DND-41 (cell line): ENCODE measurements at regions not wholly inside any gene's neighbourhood (a gene's known extent, or its start where the extent isn't known, plus 50 kb on each side); places are given as distances from the start of the nearest gene placed in this dataset.

Source experiments
- CTCF ChIP-seq: IDR thresholded peaks from 2 replicates; pipeline ENCODE4 v1.5.1; 2012; ENCODE audit warnings: borderline replicate concordance, low read length, moderate library complexity, mild to moderate bottlenecking; ENCODE audit not compliant: poor library complexity, severe bottlenecking; ENCODE audit errors: extremely low read depth
- EZH2 ChIP-seq: IDR thresholded peaks from 3 replicates; pipeline ENCODE4 v1.6.1; 2012; ENCODE audit warnings: borderline replicate concordance, low read depth, mild to moderate bottlenecking, moderate library complexity, low read length, inconsistent platforms; ENCODE audit not compliant: severe bottlenecking

GRCh38 chr2:190139371-190139770 is 76.8 kb upstream of the MSTN start:
- TF ChIP-seq EZH2: no peak
- no peak for TF ChIP-seq CTCF
